B cell (primary cell): ENCODE measurements at regions not wholly inside any gene's neighbourhood (a gene's known extent, or its start where the extent isn't known, plus 50 kb on each side); places are given as distances from the start of the nearest gene placed in this dataset.

ENCODE experiments used
- CTCF ChIP-seq: fragments of 200-600 bp; IDR thresholded peaks from one replicate; pipeline ENCODE4 v1.8.0; 2022; ENCODE audit warnings: antibody characterized with exemption, mild to moderate bottlenecking
- EZH2 ChIP-seq: IDR thresholded peaks from 2 replicates; pipeline ENCODE4 v1.6.1; 2012; ENCODE audit warnings: borderline replicate concordance, low read depth, mild to moderate bottlenecking, moderate library complexity, low read length; ENCODE audit not compliant: insufficient read depth, poor library complexity, severe bottlenecking

- TF ChIP-seq CTCF (no peak), EZH2 (no peak)
Measured at GRCh38 chrX:39298821-39299220, 497.6 kb downstream of the MID1IP1 start.
